PC-9 (cell line): ENCODE measurements at regions not wholly inside any gene's neighbourhood (a gene's known extent, or its start where the extent isn't known, plus 50 kb on each side); places are given as distances from the start of the nearest gene placed in this dataset.

Source experiments
- CTCF ChIP-seq: fragments of 200-600 bp; sonication (generic); conservative IDR thresholded peaks from 2 replicates; pipeline ENCODE4 v1.6.1; 2017; ENCODE audit warnings: mixed run types, antibody characterized with exemption, mild to moderate bottlenecking, moderate library complexity
- EZH2 ChIP-seq: fragments of 200-600 bp; sonication (generic); IDR thresholded peaks from 2 replicates; pipeline ENCODE4 v1.8.0; 2017; ENCODE audit warnings: antibody characterized with exemption, low read depth

- TF ChIP-seq CTCF (no peak), EZH2 (no peak)
Observed at GRCh38 chr5:125377141-125377540, 630.7 kb upstream of the ZNF608 start.
